Right lobe of liver (tissue), 4 donors: ENCODE measurements at regions not wholly inside any gene's neighbourhood (a gene's known extent, or its start where the extent isn't known, plus 50 kb on each side); places are given as distances from the start of the nearest gene placed in this dataset.

ENCODE experiments used
- CTCF ChIP-seq, 4 donors: fragments of 200-600 bp in 3 of 4; fragments of 450-650 bp in 1 of 4; IDR thresholded peaks; one replicate each; pipeline versions ENCODE4 v1.5.1 to v1.8.0; 2016 to 2022; ENCODE audit warnings: antibody characterized with exemption in 4 of 4, mild to moderate bottlenecking in 2 of 4
- POLR2A ChIP-seq: fragments of 450-650 bp; IDR thresholded peaks from one replicate; pipeline ENCODE4 v1.6.1; 2017; ENCODE audit warnings: antibody characterized with exemption, mild to moderate bottlenecking
- donor health status: DM: no; HTN: no; CAD: no.
- donor health status: DM: no; HTN: no; CAD: no.
- donor health status: DM: no; HTN: yes; CAD: no.

- TF ChIP-seq CTCF (IDR thresholded peaks at IDR 0.05) (no peak), POLR2A (no peak)
These were observed 68.6 kb upstream of the MARCKS start for GRCh38 chr6:113788586-113788985.
